GM12878 (cell line): ENCODE measurements at regions not wholly inside any gene's neighbourhood (a gene's known extent, or its start where the extent isn't known, plus 50 kb on each side); places are given as distances from the start of the nearest gene placed in this dataset.

Source experiments
- NRF1 ChIP-seq: conservative IDR thresholded peaks from 2 replicates; pipeline ENCODE4 v1.6.1; 2011; ENCODE audit warnings: mild to moderate bottlenecking, low read depth, low read length, improper control_type of control experiment
- STAT3 ChIP-seq: IDR thresholded peaks from 2 replicates; pipeline ENCODE4 v1.6.1; 2011; ENCODE audit warnings: low read depth, low read length, improper control_type of control experiment

GRCh38 chr2:108161298-108161697 is 78.5 kb upstream of the SULT1C3 start:
- TF ChIP-seq NRF1, result no peak
- TF ChIP-seq STAT3, result no peak
